Astrocyte (in vitro differentiated cells and primary cell): ENCODE measurements at regions not wholly inside any gene's neighbourhood (a gene's known extent, or its start where the extent isn't known, plus 50 kb on each side); places are given as distances from the start of the nearest gene placed in this dataset.

Experiments used
- CTCF ChIP-seq: IDR thresholded peaks from 2 replicates; pipeline ENCODE4 v1.5.1; 2011; ENCODE audit warnings: low read depth, mild to moderate bottlenecking, inconsistent platforms, low read length, moderate library complexity; ENCODE audit not compliant: insufficient read depth
- EZH2 ChIP-seq: IDR thresholded peaks from 2 replicates; pipeline ENCODE4 v1.6.1; 2012; ENCODE audit warnings: mild to moderate bottlenecking, low read length, inconsistent platforms; ENCODE audit not compliant: insufficient read depth

- TF ChIP-seq CTCF = no peak
- no peak for TF ChIP-seq EZH2
Observed at GRCh38 chr3:124201226-124201625, 209.3 kb upstream of the ROPN1 start.
